Activated naive CD4-positive, alpha-beta T cell treated with Interleukin-2 at 50 U/mL for 16 hours (primary cell): ENCODE measurements at regions not wholly inside any gene's neighbourhood (a gene's known extent, or its start where the extent isn't known, plus 50 kb on each side); places are given as distances from the start of the nearest gene placed in this dataset.
"Not testable (repeated sequence)": the region's sequence is repeated elsewhere in the genome, so short reads cannot be mapped to it uniquely, and the experiment has no call there.

Source experiments
- DNase-seq: peaks from one replicate; pipeline ENCODE4 v3.0.0-alpha.2; 2020

GRCh38 chr7:85710960-85711359 lies 524.1 kb upstream of the SEMA3D start:
- DNase-seq, result no peak

- no peak for DNase-seq
These were observed 521.4 kb upstream of the SEMA3D start for GRCh38 chr7:85708221-85708620.

GRCh38 chr7:85705076-85705475 lies 518.2 kb upstream of the SEMA3D start:
- no peak for DNase-seq

- DNase-seq, result no peak
These were observed 516.6 kb upstream of the SEMA3D start for GRCh38 chr7:85703251-85704010.

GRCh38 chr7:85702348-85702747 lies 515.5 kb upstream of the SEMA3D start:
- DNase-seq, result no peak

- DNase-seq, result no peak
These were observed 512.6 kb upstream of the SEMA3D start for GRCh38 chr7:85699482-85699881.

- no peak for DNase-seq
These were observed 508.7 kb upstream of the SEMA3D start for GRCh38 chr7:85695533-85695932.

- DNase-seq, result no peak
These were observed 508.2 kb upstream of the SEMA3D start for GRCh38 chr7:85695041-85695440.

GRCh38 chr7:85693326-85693725 lies 506.5 kb upstream of the SEMA3D start:
- no peak for DNase-seq

GRCh38 chr7:85688712-85689111 lies 501.9 kb upstream of the SEMA3D start:
- no peak for DNase-seq

- DNase-seq, result no peak
These were observed 499.7 kb upstream of the SEMA3D start for GRCh38 chr7:85686401-85687181.

- no peak for DNase-seq
These were observed 499.0 kb upstream of the SEMA3D start for GRCh38 chr7:85685901-85686300.

GRCh38 chr7:85682833-85683620 lies 496.2 kb upstream of the SEMA3D start:
- DNase-seq, result no peak

GRCh38 chr7:85681241-85681640 lies 494.4 kb upstream of the SEMA3D start:
- DNase-seq, result no peak

- DNase-seq, result not testable (repeated sequence)
These were observed 488.2 kb upstream of the SEMA3D start for GRCh38 chr7:85675093-85675492.

- no peak for DNase-seq
These were observed 487.0 kb upstream of the SEMA3D start for GRCh38 chr7:85673876-85674275.

GRCh38 chr7:85669225-85669624 lies 482.4 kb upstream of the SEMA3D start:
- no peak for DNase-seq

GRCh38 chr7:85664341-85664740 lies 477.5 kb upstream of the SEMA3D start:
- no peak for DNase-seq

GRCh38 chr7:85659364-85659763 lies 472.5 kb upstream of the SEMA3D start:
- DNase-seq, result no peak

- DNase-seq, result no peak
These were observed 468.4 kb upstream of the SEMA3D start for GRCh38 chr7:85655252-85655651.

- no peak for DNase-seq
These were observed 457.4 kb upstream of the SEMA3D start for GRCh38 chr7:85644272-85644671.

- DNase-seq, result no peak
These were observed 454.5 kb upstream of the SEMA3D start for GRCh38 chr7:85641331-85641730.

GRCh38 chr7:85638394-85638793 lies 451.5 kb upstream of the SEMA3D start:
- DNase-seq, result no peak

- no peak for DNase-seq
These were observed 448.1 kb upstream of the SEMA3D start for GRCh38 chr7:85634951-85635350.
